OCI-LY1 (cell line): ENCODE measurements at regions not wholly inside any gene's neighbourhood (a gene's known extent, or its start where the extent isn't known, plus 50 kb on each side); places are given as distances from the start of the nearest gene placed in this dataset.

ENCODE experiments used
- H2AFZ ChIP-seq: fragments of 200-600 bp; sonication (generic), shearing (Covaris generic); 2 replicates; pipeline ENCODE4 v1.6.0; 2014; ENCODE audit warnings: antibody characterized with exemption, mild to moderate bottlenecking, low read length
- H3F3A ChIP-seq: fragments of 200-600 bp; sonication (generic), shearing (Covaris generic); 2 replicates; pipeline ENCODE4 v1.6.0; 2014; ENCODE audit warnings: mild to moderate bottlenecking, antibody characterized with exemption, low read length, moderate library complexity; ENCODE audit not compliant: insufficient read depth
- H3K27ac ChIP-seq: fragments of 200-600 bp; sonication (generic); 2 replicates; pipeline ENCODE4 v1.5.1; 2014; ENCODE audit warnings: low read length, mixed run types, mild to moderate bottlenecking, low read depth; ENCODE audit not compliant: poor library complexity, severe bottlenecking
- H3K27me3 ChIP-seq: fragments of 200-600 bp; sonication (generic); 2 replicates; pipeline ENCODE4 v1.6.0; 2014; ENCODE audit warnings: antibody characterized with exemption, mild to moderate bottlenecking, low read length, moderate library complexity; ENCODE audit not compliant: insufficient read depth
- H3K36me3 ChIP-seq: fragments of 200-600 bp; sonication (generic); 2 replicates; pipeline ENCODE4 v1.6.1; 2014; ENCODE audit warnings: mild to moderate bottlenecking, antibody characterized with exemption, low read length, moderate library complexity, mixed read lengths; ENCODE audit not compliant: insufficient read depth
- H3K4me1 ChIP-seq: fragments of 200-600 bp; sonication (generic); 2 replicates; pipeline ENCODE4 v1.5.1; 2014; ENCODE audit warnings: mild to moderate bottlenecking, low read length, moderate library complexity; ENCODE audit not compliant: insufficient read depth, severe bottlenecking
- H3K4me2 ChIP-seq: fragments of 200-600 bp; sonication (generic), shearing (Covaris generic); 2 replicates; pipeline ENCODE4 v1.6.1; 2014; ENCODE audit warnings: low read length
- H3K4me3 ChIP-seq: fragments of 200-600 bp; sonication (generic); 2 replicates; pipeline ENCODE4 v1.5.1; 2014; ENCODE audit warnings: low read length, low read depth, mild to moderate bottlenecking, mixed read lengths; ENCODE audit not compliant: poor library complexity, severe bottlenecking
- H3K79me2 ChIP-seq: fragments of 200-600 bp; shearing (Covaris generic); 2 replicates; pipeline ENCODE4 v1.6.1; 2016; ENCODE audit warnings: mixed run types, low read length, mixed read lengths; ENCODE audit not compliant: insufficient read depth
- H3K9ac ChIP-seq: fragments of 200-600 bp; sonication (generic), shearing (Covaris generic); 2 replicates; pipeline ENCODE4 v1.6.1; 2014; ENCODE audit warnings: mild to moderate bottlenecking, low read length, mixed read lengths
- H3K9me2 ChIP-seq: fragments of 200-600 bp; sonication (generic), shearing (Covaris generic); 2 replicates; pipeline ENCODE4 v1.6.1; 2014; ENCODE audit warnings: low read depth, mild to moderate bottlenecking, low read length, mixed read lengths
- H3K9me3 ChIP-seq: fragments of 200-600 bp; shearing (Covaris generic); 2 replicates; pipeline ENCODE4 v1.6.1; 2014; ENCODE audit warnings: low read length, mixed read lengths
- H4K20me1 ChIP-seq: fragments of 200-600 bp; sonication (generic), shearing (Covaris generic); 2 replicates; pipeline ENCODE4 v1.6.0; 2016; ENCODE audit warnings: mild to moderate bottlenecking, low read length; ENCODE audit not compliant: insufficient read depth
- EZH2 ChIP-seq: fragments of 200-600 bp; sonication (generic), shearing (Covaris generic); IDR thresholded peaks from 2 replicates; pipeline ENCODE4 v1.8.0; 2017; ENCODE audit warnings: borderline replicate concordance, mixed run types, mild to moderate bottlenecking, antibody characterized with exemption, low read length, moderate library complexity, mixed read lengths
- TF ChIP-seq, protein P1 (sequence below): fragments of 200-600 bp; sonication (generic), shearing (Covaris generic); IDR thresholded peaks from 2 replicates; pipeline ENCODE4 v1.5.1; 2017; ENCODE audit warnings: mild to moderate bottlenecking, antibody characterized with exemption, low read length, moderate library complexity, mixed read lengths

DNA sequence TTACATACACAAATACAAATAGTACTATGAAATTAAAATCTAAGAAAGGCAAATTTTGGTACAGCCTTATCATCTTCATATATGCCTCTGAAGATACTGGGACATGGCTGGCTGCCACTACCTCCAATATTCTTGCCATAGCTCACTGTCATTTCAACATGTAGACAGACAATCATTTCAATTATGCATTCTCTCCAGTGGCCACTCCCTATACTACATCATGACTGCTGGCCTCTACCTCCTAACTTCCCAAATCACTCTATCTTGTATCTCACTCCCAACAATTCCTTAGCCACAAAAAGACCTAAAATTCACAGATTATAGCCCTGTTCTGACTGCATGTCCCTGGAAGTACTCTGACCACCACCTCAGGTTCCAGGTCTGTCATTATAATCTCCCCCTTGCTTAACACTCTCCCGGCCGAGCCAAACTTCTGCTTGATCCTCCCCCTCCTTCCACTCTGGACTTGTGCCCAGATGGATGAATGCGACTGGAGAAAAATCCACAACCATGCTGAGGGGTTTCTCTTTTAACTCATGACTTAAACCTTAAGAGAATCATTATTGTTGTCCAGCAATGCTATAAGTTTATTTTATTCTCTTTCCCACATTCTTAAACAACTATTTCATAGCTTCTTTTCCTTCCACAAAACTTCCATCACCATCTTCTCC, 225.3 kb upstream of the TLE4 start:
- H4K20me1 ChIP-seq, result no peaks in the 10 kb centered on the region
- no peaks in the 10 kb centered on the region for H3K4me1 ChIP-seq
- no peaks in the 10 kb centered on the region for H3K27me3 ChIP-seq
- H3K4me3 ChIP-seq, result no peak overlapping the region
- H3K9me2 ChIP-seq, result no peaks in the 10 kb centered on the region
- no peak overlapping the region for H3K9ac ChIP-seq
- no peak for TF ChIP-seq EZH2
- TF ChIP-seq, protein P1, sequence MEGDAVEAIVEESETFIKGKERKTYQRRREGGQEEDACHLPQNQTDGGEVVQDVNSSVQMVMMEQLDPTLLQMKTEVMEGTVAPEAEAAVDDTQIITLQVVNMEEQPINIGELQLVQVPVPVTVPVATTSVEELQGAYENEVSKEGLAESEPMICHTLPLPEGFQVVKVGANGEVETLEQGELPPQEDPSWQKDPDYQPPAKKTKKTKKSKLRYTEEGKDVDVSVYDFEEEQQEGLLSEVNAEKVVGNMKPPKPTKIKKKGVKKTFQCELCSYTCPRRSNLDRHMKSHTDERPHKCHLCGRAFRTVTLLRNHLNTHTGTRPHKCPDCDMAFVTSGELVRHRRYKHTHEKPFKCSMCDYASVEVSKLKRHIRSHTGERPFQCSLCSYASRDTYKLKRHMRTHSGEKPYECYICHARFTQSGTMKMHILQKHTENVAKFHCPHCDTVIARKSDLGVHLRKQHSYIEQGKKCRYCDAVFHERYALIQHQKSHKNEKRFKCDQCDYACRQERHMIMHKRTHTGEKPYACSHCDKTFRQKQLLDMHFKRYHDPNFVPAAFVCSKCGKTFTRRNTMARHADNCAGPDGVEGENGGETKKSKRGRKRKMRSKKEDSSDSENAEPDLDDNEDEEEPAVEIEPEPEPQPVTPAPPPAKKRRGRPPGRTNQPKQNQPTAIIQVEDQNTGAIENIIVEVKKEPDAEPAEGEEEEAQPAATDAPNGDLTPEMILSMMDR, result no peak
- H3K27ac ChIP-seq, result no peak overlapping the region
- H3K9me3 ChIP-seq, result no peaks in the 10 kb centered on the region
- no peaks in the 10 kb centered on the region for H3F3A ChIP-seq
- no peaks in the 10 kb centered on the region for H3K36me3 ChIP-seq
- H3K4me2 ChIP-seq, result no peak overlapping the region
- no peaks in the 10 kb centered on the region for H3K79me2 ChIP-seq
- no peak overlapping the region for H2AFZ ChIP-seq

- no peaks in the 10 kb centered on the region for H3F3A ChIP-seq
- no peaks in the 10 kb centered on the region for H3K27me3 ChIP-seq
- no peaks in the 10 kb centered on the region for H3K9me3 ChIP-seq
- H3K4me3 ChIP-seq, result no peak overlapping the region
- H3K4me2 ChIP-seq, result no peak overlapping the region
- H3K27ac ChIP-seq, result no peak overlapping the region
- no peaks in the 10 kb centered on the region for H4K20me1 ChIP-seq
- no peaks in the 10 kb centered on the region for H3K36me3 ChIP-seq
- no peak overlapping the region for H2AFZ ChIP-seq
- H3K4me1 ChIP-seq, result no peaks in the 10 kb centered on the region
- H3K9me2 ChIP-seq, result no peaks in the 10 kb centered on the region
- no peak overlapping the region for H3K9ac ChIP-seq
- TF ChIP-seq EZH2, result no peak
- TF ChIP-seq, protein P1, result no peak
- H3K79me2 ChIP-seq, result no peaks in the 10 kb centered on the region
These were observed 219.4 kb upstream of the TLE4 start for GRCh38 chr9:79352322-79352721.

- no peak overlapping the region for H3K4me3 ChIP-seq
- no peak overlapping the region for H3K27ac ChIP-seq
- no peaks in the 10 kb centered on the region for H3K4me1 ChIP-seq
- H3K27me3 ChIP-seq, result no peaks in the 10 kb centered on the region
- TF ChIP-seq, protein P1, result no peak
- TF ChIP-seq EZH2, result no peak
- no peaks in the 10 kb centered on the region for H4K20me1 ChIP-seq
- H3K4me2 ChIP-seq, result no peak overlapping the region
- no peaks in the 10 kb centered on the region for H3K9me2 ChIP-seq
- H2AFZ ChIP-seq, result no peak overlapping the region
- H3F3A ChIP-seq, result no peaks in the 10 kb centered on the region
- no peaks in the 10 kb centered on the region for H3K9me3 ChIP-seq
- H3K79me2 ChIP-seq, result no peaks in the 10 kb centered on the region
- H3K9ac ChIP-seq, result no peak overlapping the region
- H3K36me3 ChIP-seq, result no peaks in the 10 kb centered on the region
These were observed 217.8 kb upstream of the TLE4 start for GRCh38 chr9:79353856-79354520.
